ENCODE measurements at regions not wholly inside any gene's neighbourhood (a gene's known extent, or its start where the extent isn't known, plus 50 kb on each side); places are given as distances from the start of the nearest gene placed in this dataset.

GRCh38 chr10:33817605-33818004 is 483.1 kb upstream of the NRP1 start:
- Histone ChIP-seq H3K27me3 (ENCODE audit: insufficient read depth, low read length) (no peaks in the 10 kb centered on the region), H3K4me2 (ENCODE audit: insufficient read depth, insufficient read length, low read length) (no peak overlapping the region), H3K79me2 (ENCODE audit: insufficient read depth, low read length) (no peaks in the 10 kb centered on the region), H3K9me3 (ENCODE audit: control insufficient read depth, low read depth, low read length) (no peaks in the 10 kb centered on the region), H3T11ph (ENCODE audit: low read length) (no peak overlapping the region), H3K56ac (ENCODE audit: insufficient read length, low read depth, low read length) (no peak overlapping the region), H3K4me1 (ENCODE audit: insufficient read depth, low read length) (no peaks in the 10 kb centered on the region; the same call in 1 of the 2 replicates), H3K27ac (ENCODE audit: insufficient read length, low read depth, low read length) (no peak overlapping the region), H3K18ac (ENCODE audit: insufficient read length, low read depth, low read length) (no peak overlapping the region), H2AFZ (ENCODE audit: low read length) (no peak overlapping the region), H3K14ac (ENCODE audit: insufficient read depth, low read length) (no peak overlapping the region), H2BK120ac (ENCODE audit: low read depth, low read length, poor library complexity, severe bottlenecking) (no peak overlapping the region), H2BK20ac (ENCODE audit: low read depth, low read length, poor library complexity, severe bottlenecking) (no peak overlapping the region), H4K20me1 (ENCODE audit: control insufficient read depth, insufficient read depth, insufficient read length) (no peaks in the 10 kb centered on the region), H4K8ac (replicated peaks; ENCODE audit: insufficient read length, low read depth, low read length) (no peak overlapping the region), H2BK12ac (ENCODE audit: insufficient read length, low read depth, low read length) (no peak overlapping the region), H4K91ac (ENCODE audit: insufficient read length, low read depth, low read length) (no peak overlapping the region), H3K23ac (ENCODE audit: insufficient read length, low read depth, low read length) (no peak overlapping the region), H3K23me2 (ENCODE audit: insufficient read length, low read depth, low read length, poor library complexity, severe bottlenecking) (no peaks in the 10 kb centered on the region), H2BK5ac (ENCODE audit: insufficient read length, low read length) (no peak overlapping the region), H3K79me1 (ENCODE audit: insufficient read depth, low read depth, low read length, poor library complexity, severe bottlenecking) (no peaks in the 10 kb centered on the region), H3K9ac (ENCODE audit: extremely low read depth, insufficient read length, low read length) (no peak overlapping the region), H3K4ac (ENCODE audit: low read depth, low read length) (no peak overlapping the region), H2AK5ac (ENCODE audit: insufficient read length, low read length) (no peak overlapping the region), H2BK15ac (ENCODE audit: low read depth, low read length) (no peak overlapping the region), H4K5ac (ENCODE audit: insufficient read length, low read depth, low read length) (no peak overlapping the region)
- peaks cover 8 to 20% (median 14%) of the 10 kb centered on the region in 3 experiments; a peak in 4 of 7 replicates for H3K36me3 Mint-ChIP-seq (ENCODE audit: insufficient read depth in 1 of 3, low read depth in 3 of 3)
- no peak overlapping the region for H3K27ac Mint-ChIP-seq
- WGBS (ENCODE audit: extremely low coverage, insufficient read length, low lambda C conversion rate), result no CpG with 5 or more reads among the region's 3 CpGs
- no peak overlapping the region for H3K4me3 Mint-ChIP-seq
- H3K9me3 Mint-ChIP-seq, result peaks cover 12 to 20% of the 10 kb centered on the region in 2 experiments; a peak in 4 of 5 replicates
- TF ChIP-seq CTCF (conservative IDR thresholded peaks at IDR 0.05), result no peak
- H3K27me3 Mint-ChIP-seq (ENCODE audit: low read depth), result no peaks in the 10 kb centered on the region
- DNase-seq, result no peak
- peaks cover 13 to 16% of the 10 kb centered on the region in 2 experiments for H3K4me1 Mint-ChIP-seq

Data from H9 (cell line).